ENCODE measurements at regions not wholly inside any gene's neighbourhood (a gene's known extent, or its start where the extent isn't known, plus 50 kb on each side); places are given as distances from the start of the nearest gene placed in this dataset.

DNA sequence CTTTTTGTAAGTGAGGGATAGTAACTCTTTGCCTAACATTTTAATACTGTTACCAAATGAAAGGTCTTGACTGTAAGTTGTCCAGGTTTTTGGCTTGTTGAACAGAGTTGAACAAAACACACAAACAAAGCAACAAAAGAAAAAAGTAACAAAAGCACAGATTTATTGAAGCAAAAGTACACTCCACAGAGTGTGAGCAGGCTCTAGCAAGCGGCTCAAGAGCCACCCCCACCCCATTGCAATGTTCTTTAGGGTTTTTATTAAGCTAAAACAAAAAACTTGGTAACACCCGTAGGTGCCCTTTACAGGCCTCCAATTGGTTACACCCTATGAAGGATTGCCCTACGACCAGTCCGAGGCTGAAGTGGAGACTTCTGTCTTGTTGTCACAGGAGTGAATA lies 197.4 kb upstream of the MAP3K1 start:
- DNase-seq (ENCODE audit: extremely low read depth, low read depth): no peak
- H3K4me3 ChIP-seq (replicated peaks; ENCODE audit: low read depth, low read length): no peak overlapping the region
- TF ChIP-seq, protein P1, sequence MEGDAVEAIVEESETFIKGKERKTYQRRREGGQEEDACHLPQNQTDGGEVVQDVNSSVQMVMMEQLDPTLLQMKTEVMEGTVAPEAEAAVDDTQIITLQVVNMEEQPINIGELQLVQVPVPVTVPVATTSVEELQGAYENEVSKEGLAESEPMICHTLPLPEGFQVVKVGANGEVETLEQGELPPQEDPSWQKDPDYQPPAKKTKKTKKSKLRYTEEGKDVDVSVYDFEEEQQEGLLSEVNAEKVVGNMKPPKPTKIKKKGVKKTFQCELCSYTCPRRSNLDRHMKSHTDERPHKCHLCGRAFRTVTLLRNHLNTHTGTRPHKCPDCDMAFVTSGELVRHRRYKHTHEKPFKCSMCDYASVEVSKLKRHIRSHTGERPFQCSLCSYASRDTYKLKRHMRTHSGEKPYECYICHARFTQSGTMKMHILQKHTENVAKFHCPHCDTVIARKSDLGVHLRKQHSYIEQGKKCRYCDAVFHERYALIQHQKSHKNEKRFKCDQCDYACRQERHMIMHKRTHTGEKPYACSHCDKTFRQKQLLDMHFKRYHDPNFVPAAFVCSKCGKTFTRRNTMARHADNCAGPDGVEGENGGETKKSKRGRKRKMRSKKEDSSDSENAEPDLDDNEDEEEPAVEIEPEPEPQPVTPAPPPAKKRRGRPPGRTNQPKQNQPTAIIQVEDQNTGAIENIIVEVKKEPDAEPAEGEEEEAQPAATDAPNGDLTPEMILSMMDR (IDR thresholded peaks at IDR 0.05; ENCODE audit: low read depth, low read length, missing control alignments): no peak

DNA sequence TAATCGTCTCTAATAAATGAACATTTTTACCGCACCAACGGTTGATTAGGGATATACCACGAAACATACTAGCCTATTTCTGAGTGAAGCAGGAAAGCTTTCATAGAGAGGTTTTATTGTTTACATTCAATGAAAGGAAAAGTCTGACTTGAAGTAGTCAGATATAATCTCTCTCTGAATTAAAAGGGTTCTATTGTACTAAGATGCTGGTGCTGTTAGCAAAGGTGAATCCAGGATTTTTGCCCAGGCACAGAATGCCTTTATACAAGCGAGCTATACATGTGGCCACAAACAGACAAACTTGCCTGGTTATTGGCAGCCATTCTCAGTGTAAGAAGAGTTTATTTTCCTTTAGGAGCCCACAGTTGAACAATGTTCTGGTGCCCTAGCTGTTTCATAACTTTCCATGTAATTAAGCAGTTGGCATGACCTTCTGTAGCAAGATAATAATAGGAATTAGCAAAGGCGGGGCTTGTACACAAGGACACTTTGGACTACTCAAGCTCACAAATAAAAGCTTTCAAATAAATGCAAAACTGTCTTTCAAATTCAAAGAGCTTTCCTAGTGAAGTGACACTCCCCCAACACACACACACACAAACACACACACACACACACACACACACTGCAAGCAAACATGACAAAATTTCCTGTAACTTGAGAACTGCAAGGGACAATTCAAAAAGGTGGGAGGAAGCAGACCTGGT lies 198.7 kb upstream of the MAP3K1 start:
- TF ChIP-seq, protein P1 (IDR thresholded peaks at IDR 0.05; ENCODE audit: low read depth, low read length, missing control alignments): no peak
- no peak overlapping the region for H3K4me3 ChIP-seq (replicated peaks; ENCODE audit: low read depth, low read length)
- DNase-seq (ENCODE audit: extremely low read depth, low read depth): no peak

DNA sequence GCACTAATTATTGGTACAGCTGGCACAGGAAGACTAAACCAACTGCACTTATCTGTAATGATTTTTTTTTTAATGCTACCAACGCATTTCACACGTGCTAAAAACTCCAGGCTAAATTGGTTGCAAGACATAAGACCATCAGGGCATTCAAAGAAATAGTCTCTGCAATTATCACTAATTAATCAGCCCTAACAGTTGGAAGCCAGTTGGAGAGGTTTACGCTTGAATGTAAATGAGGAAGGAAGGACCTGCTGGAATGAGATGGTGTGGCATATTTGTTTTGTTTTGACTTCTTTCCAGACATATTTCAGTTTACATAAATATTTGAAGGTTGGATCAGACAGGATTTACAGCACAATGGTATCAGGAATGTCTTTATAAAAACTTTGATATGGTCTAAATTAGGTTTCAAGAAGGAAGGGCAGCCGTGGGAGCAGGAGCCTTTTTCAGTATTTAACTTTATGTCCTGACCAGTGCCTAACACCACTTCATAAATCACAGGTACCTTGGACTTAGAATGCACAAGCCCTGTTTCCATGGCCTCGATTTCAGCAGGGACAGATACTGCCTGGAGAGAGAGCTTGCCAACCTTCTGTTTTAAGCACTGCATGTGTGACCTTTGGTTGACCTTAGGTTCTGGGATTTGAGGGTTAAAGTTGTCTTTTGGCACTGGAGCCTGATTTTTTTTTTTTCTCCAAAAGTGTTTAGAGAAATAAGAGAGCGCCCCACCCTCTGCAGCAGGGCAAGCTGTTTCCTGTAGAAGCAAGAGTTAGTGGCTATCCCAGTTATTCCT lies 199.8 kb upstream of the MAP3K1 start:
- no peak overlapping the region for H3K4me3 ChIP-seq (replicated peaks; ENCODE audit: low read depth, low read length)
- peak; percentile 40 for DNase-seq (ENCODE audit: extremely low read depth, low read depth)
- TF ChIP-seq, protein P1 (IDR thresholded peaks at IDR 0.05; ENCODE audit: low read depth, low read length, missing control alignments): no peak

DNA sequence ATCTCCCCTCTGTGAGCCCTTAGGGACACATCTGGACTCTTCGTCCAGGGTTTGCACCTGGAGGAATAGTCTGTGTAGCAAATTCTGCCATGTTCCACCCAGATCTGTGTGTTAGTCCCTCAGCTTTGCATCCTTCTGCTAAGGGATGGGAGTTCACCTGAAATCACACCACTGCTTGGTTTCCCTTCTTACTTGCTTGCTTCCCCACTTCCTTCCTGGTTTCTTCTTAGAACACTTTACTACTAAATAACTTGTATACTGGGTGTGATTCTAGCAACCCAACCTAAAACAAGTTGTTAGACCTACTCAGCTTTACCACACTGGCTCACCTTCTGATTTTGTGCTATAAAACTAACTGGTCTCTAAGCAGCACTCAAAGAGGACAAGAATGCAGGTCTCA lies 202.6 kb upstream of the MAP3K1 start:
- DNase-seq (ENCODE audit: extremely low read depth, low read depth): no peak
- TF ChIP-seq, protein P1 (IDR thresholded peaks at IDR 0.05; ENCODE audit: low read depth, low read length, missing control alignments): no peak
- H3K4me3 ChIP-seq (replicated peaks; ENCODE audit: low read depth, low read length): no peak overlapping the region

DNA sequence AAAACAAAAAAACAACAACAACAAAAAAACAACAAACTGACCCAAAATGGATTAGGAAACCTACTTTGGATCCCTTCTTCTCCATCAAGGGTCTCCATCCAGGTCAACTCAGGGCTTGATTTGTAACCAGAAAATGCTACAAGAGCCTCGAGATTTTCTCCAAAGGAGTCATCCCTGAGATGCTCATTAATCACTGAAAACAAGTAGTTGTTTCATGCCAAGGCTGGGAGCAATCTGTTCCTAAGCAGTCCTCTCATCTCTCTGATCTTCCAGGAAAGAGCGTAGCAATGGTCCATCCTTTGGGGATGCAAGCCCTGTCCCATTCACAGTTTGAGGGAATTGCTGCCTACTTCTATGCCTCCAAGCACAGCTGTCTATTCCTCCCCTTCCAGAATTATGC lies 203.0 kb upstream of the MAP3K1 start:
- H3K4me3 ChIP-seq (replicated peaks; ENCODE audit: low read depth, low read length): no peak overlapping the region
- TF ChIP-seq, protein P1 (IDR thresholded peaks at IDR 0.05; ENCODE audit: low read depth, low read length, missing control alignments): no peak
- no peak for DNase-seq (ENCODE audit: extremely low read depth, low read depth)

DNA sequence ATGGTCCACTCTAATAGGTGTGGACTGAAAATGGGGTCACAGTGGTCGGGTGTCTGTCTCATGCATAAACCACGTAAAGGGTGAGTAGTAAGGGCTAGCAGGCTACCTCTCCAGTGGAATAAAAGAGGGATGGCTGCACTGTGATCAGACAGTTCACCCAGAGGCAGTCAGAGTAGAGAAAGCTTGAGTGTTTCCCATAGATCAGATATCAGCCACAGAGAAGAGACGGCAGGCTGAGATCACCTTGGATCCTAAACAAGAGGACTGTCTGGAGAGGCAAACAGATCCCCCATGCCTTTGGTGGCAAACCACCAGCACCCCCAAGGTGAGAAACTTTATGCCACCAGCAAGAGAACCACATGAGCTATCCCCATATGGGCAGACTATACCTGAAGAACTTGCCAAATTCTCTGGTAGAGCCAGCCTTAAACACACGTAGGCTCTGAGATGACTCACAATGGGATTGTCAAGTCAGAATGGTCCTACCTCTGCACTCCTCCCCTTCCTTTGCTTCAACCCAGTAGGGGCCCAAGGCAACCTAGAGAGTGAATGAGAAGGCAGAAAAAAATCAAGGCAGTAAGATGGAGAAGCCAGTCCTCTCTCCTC lies 205.2 kb upstream of the MAP3K1 start:
- H3K4me3 ChIP-seq (replicated peaks; ENCODE audit: low read depth, low read length): no peak overlapping the region
- DNase-seq (ENCODE audit: extremely low read depth, low read depth): no peak
- TF ChIP-seq, protein P1 (IDR thresholded peaks at IDR 0.05; ENCODE audit: low read depth, low read length, missing control alignments): no peak
